GM23338 (cell line): ENCODE measurements at regions not wholly inside any gene's neighbourhood (a gene's known extent, or its start where the extent isn't known, plus 50 kb on each side); places are given as distances from the start of the nearest gene placed in this dataset.

Experiments
- EZH2phosphoT487 ChIP-seq: fragments of 200-600 bp; sonication (generic); IDR thresholded peaks from one replicate; pipeline ENCODE4 v1.8.1; 2018; ENCODE audit warnings: antibody characterized with exemption; ENCODE audit not compliant: unreplicated experiment
- ZNF462 ChIP-seq: fragments of 250-450 bp; sonication (Bioruptor Pico); IDR thresholded peaks from 2 replicates; pipeline ENCODE4 v1.5.0; 2020; ENCODE audit warnings: mild to moderate bottlenecking, moderate library complexity
- TF ChIP-seq, protein P1 (sequence below), 2 experiments: fragments of 200-600 bp in 1 of 2; sonication (generic) in 1 of 2; conservative IDR thresholded peaks; 2 replicates each; pipeline versions ENCODE4 v1.5.1 to v1.6.1; 2016 to 2017; ENCODE audit warnings: antibody characterized with exemption in 2 of 2, low read depth in 2 of 2, mild to moderate bottlenecking in 2 of 2, moderate library complexity in 1 of 2
- TF ChIP-seq, protein P2 (sequence below): IDR thresholded peaks from one replicate; pipeline ENCODE4 v1.6.1; 2018; ENCODE audit warnings: antibody characterized with exemption; ENCODE audit not compliant: unreplicated experiment

DNA sequence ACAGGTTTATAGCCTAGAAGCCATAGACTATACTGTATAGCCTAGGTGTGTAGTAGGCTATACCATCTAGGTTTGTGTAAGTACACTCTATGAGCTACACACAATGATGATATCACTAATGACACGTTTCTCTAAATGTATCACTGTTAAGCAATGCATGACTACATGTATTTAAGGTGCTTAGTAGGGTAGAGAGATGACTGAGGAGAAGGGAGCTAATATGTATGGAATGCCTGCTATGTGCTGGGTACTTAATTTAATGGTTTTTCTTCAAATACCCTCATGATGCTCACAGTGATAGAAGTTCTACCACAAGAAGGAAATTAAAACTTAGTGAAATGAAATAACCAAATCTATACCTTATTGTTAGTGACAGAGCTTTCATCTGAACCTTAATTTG, 1785.5 kb downstream of the EFNA5 start:
- TF ChIP-seq, protein P1, sequence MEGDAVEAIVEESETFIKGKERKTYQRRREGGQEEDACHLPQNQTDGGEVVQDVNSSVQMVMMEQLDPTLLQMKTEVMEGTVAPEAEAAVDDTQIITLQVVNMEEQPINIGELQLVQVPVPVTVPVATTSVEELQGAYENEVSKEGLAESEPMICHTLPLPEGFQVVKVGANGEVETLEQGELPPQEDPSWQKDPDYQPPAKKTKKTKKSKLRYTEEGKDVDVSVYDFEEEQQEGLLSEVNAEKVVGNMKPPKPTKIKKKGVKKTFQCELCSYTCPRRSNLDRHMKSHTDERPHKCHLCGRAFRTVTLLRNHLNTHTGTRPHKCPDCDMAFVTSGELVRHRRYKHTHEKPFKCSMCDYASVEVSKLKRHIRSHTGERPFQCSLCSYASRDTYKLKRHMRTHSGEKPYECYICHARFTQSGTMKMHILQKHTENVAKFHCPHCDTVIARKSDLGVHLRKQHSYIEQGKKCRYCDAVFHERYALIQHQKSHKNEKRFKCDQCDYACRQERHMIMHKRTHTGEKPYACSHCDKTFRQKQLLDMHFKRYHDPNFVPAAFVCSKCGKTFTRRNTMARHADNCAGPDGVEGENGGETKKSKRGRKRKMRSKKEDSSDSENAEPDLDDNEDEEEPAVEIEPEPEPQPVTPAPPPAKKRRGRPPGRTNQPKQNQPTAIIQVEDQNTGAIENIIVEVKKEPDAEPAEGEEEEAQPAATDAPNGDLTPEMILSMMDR (conservative IDR thresholded peaks at IDR 0.05; ENCODE audit: low read depth in 2 of 2), result no peak
- TF ChIP-seq ZNF462 (CRISPR knock-in tag) (no peak), EZH2phosphoT487 (no peak)
- TF ChIP-seq, protein P2, sequence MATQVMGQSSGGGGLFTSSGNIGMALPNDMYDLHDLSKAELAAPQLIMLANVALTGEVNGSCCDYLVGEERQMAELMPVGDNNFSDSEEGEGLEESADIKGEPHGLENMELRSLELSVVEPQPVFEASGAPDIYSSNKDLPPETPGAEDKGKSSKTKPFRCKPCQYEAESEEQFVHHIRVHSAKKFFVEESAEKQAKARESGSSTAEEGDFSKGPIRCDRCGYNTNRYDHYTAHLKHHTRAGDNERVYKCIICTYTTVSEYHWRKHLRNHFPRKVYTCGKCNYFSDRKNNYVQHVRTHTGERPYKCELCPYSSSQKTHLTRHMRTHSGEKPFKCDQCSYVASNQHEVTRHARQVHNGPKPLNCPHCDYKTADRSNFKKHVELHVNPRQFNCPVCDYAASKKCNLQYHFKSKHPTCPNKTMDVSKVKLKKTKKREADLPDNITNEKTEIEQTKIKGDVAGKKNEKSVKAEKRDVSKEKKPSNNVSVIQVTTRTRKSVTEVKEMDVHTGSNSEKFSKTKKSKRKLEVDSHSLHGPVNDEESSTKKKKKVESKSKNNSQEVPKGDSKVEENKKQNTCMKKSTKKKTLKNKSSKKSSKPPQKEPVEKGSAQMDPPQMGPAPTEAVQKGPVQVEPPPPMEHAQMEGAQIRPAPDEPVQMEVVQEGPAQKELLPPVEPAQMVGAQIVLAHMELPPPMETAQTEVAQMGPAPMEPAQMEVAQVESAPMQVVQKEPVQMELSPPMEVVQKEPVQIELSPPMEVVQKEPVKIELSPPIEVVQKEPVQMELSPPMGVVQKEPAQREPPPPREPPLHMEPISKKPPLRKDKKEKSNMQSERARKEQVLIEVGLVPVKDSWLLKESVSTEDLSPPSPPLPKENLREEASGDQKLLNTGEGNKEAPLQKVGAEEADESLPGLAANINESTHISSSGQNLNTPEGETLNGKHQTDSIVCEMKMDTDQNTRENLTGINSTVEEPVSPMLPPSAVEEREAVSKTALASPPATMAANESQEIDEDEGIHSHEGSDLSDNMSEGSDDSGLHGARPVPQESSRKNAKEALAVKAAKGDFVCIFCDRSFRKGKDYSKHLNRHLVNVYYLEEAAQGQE, result no peak
